C4-2B (cell line): ENCODE measurements at regions not wholly inside any gene's neighbourhood (a gene's known extent, or its start where the extent isn't known, plus 50 kb on each side); places are given as distances from the start of the nearest gene placed in this dataset.

ENCODE experiments used
- H3K27ac ChIP-seq: fragments of 450-650 bp; 2 replicates; pipeline ENCODE4 v1.5.1; 2017
- CTCF ChIP-seq: fragments of 450-650 bp; conservative IDR thresholded peaks from 2 replicates; pipeline ENCODE4 v1.5.1; 2017; ENCODE audit warnings: mild to moderate bottlenecking
- ZFX ChIP-seq: fragments of 450-650 bp; IDR thresholded peaks from 2 replicates; pipeline ENCODE4 v1.6.1; 2017

- no peak overlapping the region for H3K27ac ChIP-seq
- TF ChIP-seq CTCF (no peak), ZFX (no peak)
Observed at GRCh38 chr5:175319199-175319598, 124.8 kb downstream of the DRD1 start.

GRCh38 chr5:175317872-175318271 is 126.1 kb downstream of the DRD1 start:
- H3K27ac ChIP-seq = no peak overlapping the region
- TF ChIP-seq ZFX (no peak), CTCF (no peak)

GRCh38 chr5:175309218-175309810 is 134.7 kb downstream of the DRD1 start:
- no peak overlapping the region for H3K27ac ChIP-seq
- no peak for TF ChIP-seq CTCF
- TF ChIP-seq ZFX = no peak

- no peak overlapping the region for H3K27ac ChIP-seq
- TF ChIP-seq ZFX = no peak
- no peak for TF ChIP-seq CTCF
Observed at GRCh38 chr5:175308701-175309100, 135.3 kb downstream of the DRD1 start.

- TF ChIP-seq ZFX = no peak
- TF ChIP-seq CTCF = no peak
- no peak overlapping the region for H3K27ac ChIP-seq
Observed at GRCh38 chr5:175306381-175306780, 137.6 kb downstream of the DRD1 start.

- TF ChIP-seq CTCF (no peak), ZFX (no peak)
- no peak overlapping the region for H3K27ac ChIP-seq
Observed at GRCh38 chr5:175305251-175305650, 138.7 kb downstream of the DRD1 start.

- TF ChIP-seq CTCF = no peak
- TF ChIP-seq ZFX = no peak
- H3K27ac ChIP-seq = no peak overlapping the region
Observed at GRCh38 chr5:175290379-175290778, 153.6 kb downstream of the DRD1 start.
